AG04450 (cell line): ENCODE measurements at regions not wholly inside any gene's neighbourhood (a gene's known extent, or its start where the extent isn't known, plus 50 kb on each side); places are given as distances from the start of the nearest gene placed in this dataset.

ENCODE experiments used
- CTCF ChIA-PET: fragments of 300-600, 350-600 bp; formaldehyde crosslinking; extraction: SDS; loops from one replicate; lab custom pipeline; 2022; ENCODE audit warnings: antibody characterized with exemption, inconsistent platforms; lab: Charles Lee
- POLR2A ChIA-PET: fragments of 350-600 bp; formaldehyde crosslinking; extraction: SDS; loops from one replicate; lab custom pipeline; 2021; ENCODE audit warnings: antibody characterized with exemption, inconsistent platforms; lab: Yijun Ruan, JAX
- DNase-seq: peaks from one replicate; pipeline ENCODE4 v3.0.0-alpha.2; 2011; ENCODE audit warnings: low read depth, low spot score
- H3K27ac ChIP-seq: one replicate; pipeline ENCODE4 v1.5.1; 2012; ENCODE audit warnings: low read depth, low read length, control low read depth
- H3K27me3 ChIP-seq: one replicate; pipeline ENCODE4 v1.6.0; 2012; ENCODE audit warnings: low read length; ENCODE audit not compliant: control insufficient read depth, insufficient read depth
- H3K4me3 ChIP-seq: 2 replicates; pipeline ENCODE4 v1.5.1; 2011; ENCODE audit warnings: mild to moderate bottlenecking, low read depth, low read length, control low read depth
- H3K9me3 ChIP-seq: 2 replicates; pipeline ENCODE4 v1.5.1; 2012; ENCODE audit warnings: low read length; ENCODE audit not compliant: control insufficient read depth, insufficient read depth
- CTCF ChIP-seq: IDR thresholded peaks from 2 replicates; pipeline ENCODE4 v1.5.1; 2011; ENCODE audit warnings: low read depth, low read length, control low read depth, inconsistent platforms

- CTCF ChIA-PET, result no interaction called here
Observed at GRCh38 chr18:1232867-1233266, 328.2 kb downstream of the ADCYAP1 start.

GRCh38 chr18:1240701-1241100 is 336.0 kb downstream of the ADCYAP1 start:
- no peaks in the 10 kb centered on the region; the same call in 1 of the 2 replicates for H3K9me3 ChIP-seq
- POLR2A ChIA-PET, result no interaction called here
- TF ChIP-seq CTCF, result no peak
- no peak for DNase-seq
- H3K4me3 ChIP-seq, result no peak overlapping the region
- no peaks in the 10 kb centered on the region for H3K27me3 ChIP-seq
- H3K27ac ChIP-seq, result no peak overlapping the region
- CTCF ChIA-PET, result no interaction called here

More at GRCh38 chr18:1232867-1233266, 328.2 kb downstream of the ADCYAP1 start:
- Histone ChIP-seq H3K9me3 (no peaks in the 10 kb centered on the region), H3K4me3 (no peak overlapping the region), H3K27ac (no peak overlapping the region), H3K27me3 (no peaks in the 10 kb centered on the region)
- no peak for TF ChIP-seq CTCF
- POLR2A ChIA-PET, result no interaction called here
- DNase-seq, result no peak

- Histone ChIP-seq H3K4me3 (no peak overlapping the region), H3K27me3 (no peaks in the 10 kb centered on the region), H3K9me3 (peaks cover 5% of the 10 kb centered on the region), H3K27ac (no peak overlapping the region)
- TF ChIP-seq CTCF, result no peak
- CTCF ChIA-PET, result no interaction called here
- no peak for DNase-seq
- POLR2A ChIA-PET, result no interaction called here
Observed at GRCh38 chr18:1244397-1245122, 339.9 kb downstream of the ADCYAP1 start.

- H3K27ac ChIP-seq, result no peak overlapping the region
- H3K27me3 ChIP-seq, result no peaks in the 10 kb centered on the region
- ChIA-PET POLR2A (no interaction called here), CTCF (no interaction called here)
- H3K9me3 ChIP-seq, result peaks cover 5% of the 10 kb centered on the region
- no peak for DNase-seq
- no peak overlapping the region for H3K4me3 ChIP-seq
- no peak for TF ChIP-seq CTCF
Observed at GRCh38 chr18:1246827-1247226, 342.2 kb downstream of the ADCYAP1 start.

- ChIA-PET POLR2A (no interaction called here), CTCF (no interaction called here)
- H3K4me3 ChIP-seq, result no peak overlapping the region
- H3K27ac ChIP-seq, result no peak overlapping the region
- H3K27me3 ChIP-seq, result no peaks in the 10 kb centered on the region
- TF ChIP-seq CTCF, result no peak
- DNase-seq, result no peak
- peaks cover 3% of the 10 kb centered on the region; the same call in 1 of the 2 replicates for H3K9me3 ChIP-seq
Observed at GRCh38 chr18:1252534-1252933, 347.9 kb downstream of the ADCYAP1 start.
